ENCODE measurements at regions not wholly inside any gene's neighbourhood (a gene's known extent, or its start where the extent isn't known, plus 50 kb on each side); places are given as distances from the start of the nearest gene placed in this dataset.

DNA sequence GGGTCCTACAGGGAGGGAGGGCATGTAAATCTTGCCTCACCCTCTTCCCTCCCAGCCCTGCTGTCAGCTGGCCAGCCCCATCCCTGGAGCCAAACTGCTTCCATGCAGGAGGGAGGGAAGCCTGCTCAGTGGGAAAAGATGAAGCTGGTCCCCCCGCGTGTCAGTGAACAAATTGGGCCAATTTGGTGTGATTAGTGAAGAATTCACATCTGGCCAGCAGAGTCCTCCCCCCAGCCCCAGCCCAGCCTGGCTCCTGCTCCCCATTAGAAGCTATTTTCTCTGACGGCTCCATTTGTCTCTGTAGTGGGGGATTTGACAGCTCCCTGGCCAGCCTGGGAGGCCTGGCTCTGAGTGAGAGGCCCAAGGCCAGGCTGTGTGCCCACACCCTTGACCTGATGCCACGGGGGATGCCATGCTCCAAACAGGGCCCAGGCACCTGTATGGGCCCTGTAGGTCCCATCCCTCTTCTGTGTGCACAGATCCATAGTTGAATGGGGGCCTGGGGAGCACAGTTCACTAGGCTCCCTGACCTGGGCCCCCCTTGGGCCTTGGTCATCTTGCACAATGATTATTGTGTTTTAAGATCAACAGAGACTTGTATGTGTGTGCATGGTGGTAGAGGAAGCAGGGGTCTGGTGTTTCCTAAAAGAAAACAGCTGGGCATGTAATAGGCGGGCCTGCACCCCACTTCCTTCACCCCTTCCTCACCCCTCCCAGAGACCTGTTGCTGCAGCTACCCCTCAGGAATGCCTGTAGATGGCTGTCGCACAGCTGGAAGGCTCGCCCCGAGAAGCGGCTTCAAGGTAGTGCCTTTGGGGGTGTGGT, 50.7 kb upstream of the TAC4 start:
- H4K20me1 ChIP-seq (ENCODE audit: control insufficient read depth, extremely low read depth, insufficient read depth, low read length): no peaks in the 10 kb centered on the region
- H3K9me1 ChIP-seq (ENCODE audit: control insufficient read depth, extremely low read depth, insufficient read depth, low read length): no peaks in the 10 kb centered on the region
- dilution Hi-C loops (cut with MboI; ENCODE audit: extremely low pct_ligation_motif_present, low sequenced_read_pairs): no loop called here
- H3K27ac ChIP-seq (ENCODE audit: control insufficient read depth, insufficient read depth, low read length): no peak overlapping the region
- FAIRE-seq: no peak
- no peak for DNase-seq (ENCODE audit: low read depth, low spot score)
- peaks cover 20% of the 10 kb centered on the region for H3K4me1 ChIP-seq (ENCODE audit: control insufficient read depth, extremely low read depth, insufficient read depth, low read length)
- TF ChIP-seq EZH2 (IDR thresholded peaks at IDR 0.05; ENCODE audit: low read length) (no peak), CTCF (optimal IDR thresholded peaks at IDR 0.05 in 1 of 3, IDR thresholded peaks at IDR 0.05 in 1 of 3, conservative IDR thresholded peaks at IDR 0.05 in 1 of 3; ENCODE audit: extremely low read depth in 1 of 3, insufficient read depth in 2 of 3, low read length in 3 of 3) (no peak)
- no peak overlapping the region for H3K4me3 ChIP-seq (ENCODE audit: control insufficient read depth in 2 of 3, extremely low read depth in 1 of 3, insufficient read depth in 2 of 3, low read depth in 1 of 3, low read length in 3 of 3)
- peaks cover 10% of the 10 kb centered on the region for H3K27me3 ChIP-seq (ENCODE audit: control insufficient read depth, extremely low read depth, insufficient read depth, low read length)
- H3K4me2 ChIP-seq (ENCODE audit: control insufficient read depth, extremely low read depth, insufficient read depth, low read depth, low read length): no peak overlapping the region
- no peaks in the 10 kb centered on the region for H3K9me3 ChIP-seq (ENCODE audit: control insufficient read depth, low read depth, low read length)
- H3K9ac ChIP-seq (ENCODE audit: control insufficient read depth, extremely low read depth, insufficient read depth, low read length): no peak overlapping the region
- H2AFZ ChIP-seq (ENCODE audit: control insufficient read depth, low read length): no peak overlapping the region
- no peaks in the 10 kb centered on the region for H3K79me2 ChIP-seq (ENCODE audit: control insufficient read depth, insufficient read depth, low read length)
- H3K36me3 ChIP-seq (ENCODE audit: control insufficient read depth in 2 of 2, extremely low read depth in 1 of 2, insufficient read depth in 2 of 2, low read length in 2 of 2): no peaks in the 10 kb centered on the region

DNA sequence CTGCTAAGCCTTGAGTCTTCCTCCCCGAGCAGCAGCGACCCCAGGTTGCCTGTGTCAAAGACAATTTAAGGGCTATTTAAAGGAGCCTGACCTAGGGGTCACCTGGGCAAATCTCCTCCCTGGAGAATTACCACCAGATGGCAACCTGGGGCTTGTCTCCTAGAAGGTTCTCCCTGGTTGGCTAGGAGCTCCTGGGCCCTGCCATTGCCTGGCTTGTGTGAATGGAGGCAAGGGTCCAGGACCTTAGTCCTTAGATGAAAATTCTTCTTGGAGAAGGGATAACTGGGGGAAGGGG, 51.3 kb upstream of the TAC4 start:
- DNase-seq (ENCODE audit: low read depth, low spot score): no peak
- H3K36me3 ChIP-seq (ENCODE audit: control insufficient read depth in 2 of 2, extremely low read depth in 1 of 2, insufficient read depth in 2 of 2, low read length in 2 of 2): no peaks in the 10 kb centered on the region
- H3K27me3 ChIP-seq (ENCODE audit: control insufficient read depth, extremely low read depth, insufficient read depth, low read length): peaks cover 15% of the 10 kb centered on the region
- H3K9ac ChIP-seq (ENCODE audit: control insufficient read depth, extremely low read depth, insufficient read depth, low read length): no peak overlapping the region
- no peaks in the 10 kb centered on the region for H4K20me1 ChIP-seq (ENCODE audit: control insufficient read depth, extremely low read depth, insufficient read depth, low read length)
- H3K27ac ChIP-seq (ENCODE audit: control insufficient read depth, insufficient read depth, low read length): no peak overlapping the region
- no peaks in the 10 kb centered on the region for H3K9me3 ChIP-seq (ENCODE audit: control insufficient read depth, low read depth, low read length)
- H3K79me2 ChIP-seq (ENCODE audit: control insufficient read depth, insufficient read depth, low read length): no peaks in the 10 kb centered on the region
- FAIRE-seq: no peak
- dilution Hi-C loops (cut with MboI; ENCODE audit: extremely low pct_ligation_motif_present, low sequenced_read_pairs): no loop called here
- no peak overlapping the region for H2AFZ ChIP-seq (ENCODE audit: control insufficient read depth, low read length)
- TF ChIP-seq EZH2 (IDR thresholded peaks at IDR 0.05; ENCODE audit: low read length) (no peak), CTCF (optimal IDR thresholded peaks at IDR 0.05 in 1 of 3, IDR thresholded peaks at IDR 0.05 in 1 of 3, conservative IDR thresholded peaks at IDR 0.05 in 1 of 3; ENCODE audit: extremely low read depth in 1 of 3, insufficient read depth in 2 of 3, low read length in 3 of 3) (peak in 2 of 3 experiments; percentile 31 to 44)
- H3K4me1 ChIP-seq (ENCODE audit: control insufficient read depth, extremely low read depth, insufficient read depth, low read length): peaks cover 20% of the 10 kb centered on the region
- no peaks in the 10 kb centered on the region for H3K9me1 ChIP-seq (ENCODE audit: control insufficient read depth, extremely low read depth, insufficient read depth, low read length)
- no peak overlapping the region for H3K4me2 ChIP-seq (ENCODE audit: control insufficient read depth, extremely low read depth, insufficient read depth, low read depth, low read length)
- H3K4me3 ChIP-seq (ENCODE audit: control insufficient read depth in 2 of 3, extremely low read depth in 1 of 3, insufficient read depth in 2 of 3, low read depth in 1 of 3, low read length in 3 of 3): no peak overlapping the region

All from keratinocyte (primary cell).